PC-3 (cell line): ENCODE measurements at regions not wholly inside any gene's neighbourhood (a gene's known extent, or its start where the extent isn't known, plus 50 kb on each side); places are given as distances from the start of the nearest gene placed in this dataset.
"Not testable (repeated sequence)": the region's sequence is repeated elsewhere in the genome, so short reads cannot be mapped to it uniquely, and the experiment has no call there.

Experiments used
- CTCF ChIP-seq: fragments of 300-600 bp; sonication (generic); conservative IDR thresholded peaks from 2 replicates; pipeline ENCODE4 v1.5.1; 2017; ENCODE audit warnings: antibody characterized with exemption, low read depth, mild to moderate bottlenecking, low read length
- EZH2 ChIP-seq: fragments of 300-600 bp; sonication (generic); IDR thresholded peaks from one replicate; pipeline ENCODE4 v1.6.1; 2017; ENCODE audit warnings: antibody characterized with exemption, mild to moderate bottlenecking, low read length; ENCODE audit not compliant: unreplicated experiment

DNA sequence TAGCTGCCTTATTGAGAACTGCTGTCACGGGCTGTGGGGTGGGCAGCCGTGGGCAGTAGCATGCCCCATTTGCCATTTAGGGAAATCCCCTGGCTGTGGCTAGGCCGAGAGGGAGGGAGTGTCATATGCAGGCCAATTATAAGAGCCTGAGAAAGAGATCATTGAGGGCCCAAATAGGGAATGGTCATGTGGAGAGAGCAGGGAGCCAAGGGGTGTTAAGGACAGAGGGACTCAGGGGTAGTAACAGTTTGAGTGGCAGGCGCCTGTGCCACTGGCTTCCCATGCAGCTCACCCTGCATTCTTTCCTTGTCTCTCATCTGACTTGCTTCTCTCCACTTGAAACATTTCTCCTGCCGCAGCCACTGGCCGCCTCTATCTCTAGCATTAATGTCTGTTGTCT is 3070.8 kb downstream of the RPIA start:
- TF ChIP-seq CTCF, EZH2: not testable (repeated sequence)
